ENCODE measurements at regions not wholly inside any gene's neighbourhood (a gene's known extent, or its start where the extent isn't known, plus 50 kb on each side); places are given as distances from the start of the nearest gene placed in this dataset.

DNA sequence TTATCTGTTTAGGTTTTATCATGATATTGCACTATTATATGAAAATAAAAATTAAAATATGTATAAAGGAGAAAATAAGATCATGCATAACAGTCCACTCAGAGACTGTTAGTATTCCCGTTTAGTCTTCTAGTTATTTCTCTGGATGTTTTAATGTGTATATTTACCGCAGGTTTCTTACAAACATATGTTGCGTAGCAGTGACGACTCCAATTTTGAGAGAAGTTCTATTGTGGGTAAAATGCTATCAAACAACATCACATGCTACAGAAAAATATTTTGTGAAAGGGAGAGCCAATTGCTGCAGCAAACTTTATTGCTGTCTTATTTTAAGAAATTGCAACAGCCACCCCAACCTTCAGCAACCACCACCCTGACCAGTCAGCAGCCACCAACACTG, 72.4 kb upstream of the NXT1 start:
- TF ChIP-seq, protein P1, sequence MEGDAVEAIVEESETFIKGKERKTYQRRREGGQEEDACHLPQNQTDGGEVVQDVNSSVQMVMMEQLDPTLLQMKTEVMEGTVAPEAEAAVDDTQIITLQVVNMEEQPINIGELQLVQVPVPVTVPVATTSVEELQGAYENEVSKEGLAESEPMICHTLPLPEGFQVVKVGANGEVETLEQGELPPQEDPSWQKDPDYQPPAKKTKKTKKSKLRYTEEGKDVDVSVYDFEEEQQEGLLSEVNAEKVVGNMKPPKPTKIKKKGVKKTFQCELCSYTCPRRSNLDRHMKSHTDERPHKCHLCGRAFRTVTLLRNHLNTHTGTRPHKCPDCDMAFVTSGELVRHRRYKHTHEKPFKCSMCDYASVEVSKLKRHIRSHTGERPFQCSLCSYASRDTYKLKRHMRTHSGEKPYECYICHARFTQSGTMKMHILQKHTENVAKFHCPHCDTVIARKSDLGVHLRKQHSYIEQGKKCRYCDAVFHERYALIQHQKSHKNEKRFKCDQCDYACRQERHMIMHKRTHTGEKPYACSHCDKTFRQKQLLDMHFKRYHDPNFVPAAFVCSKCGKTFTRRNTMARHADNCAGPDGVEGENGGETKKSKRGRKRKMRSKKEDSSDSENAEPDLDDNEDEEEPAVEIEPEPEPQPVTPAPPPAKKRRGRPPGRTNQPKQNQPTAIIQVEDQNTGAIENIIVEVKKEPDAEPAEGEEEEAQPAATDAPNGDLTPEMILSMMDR (IDR thresholded peaks at IDR 0.05): no peak
- no peak overlapping the region for H3K9ac ChIP-seq (ENCODE audit: low read depth in 2 of 2, low read length in 2 of 2)
- no peaks in the 10 kb centered on the region for H3K36me3 ChIP-seq
- no peak overlapping the region for H3K4me3 ChIP-seq
- DNase-seq: no peak
- no peaks in the 10 kb centered on the region for H3K9me3 ChIP-seq
- no peaks in the 10 kb centered on the region for H3K4me1 ChIP-seq
- no peaks in the 10 kb centered on the region for H3K27me3 ChIP-seq
- intact Hi-C loops (cut with DNase I): no loop called here
- H3K27ac ChIP-seq: no peak overlapping the region

DNA sequence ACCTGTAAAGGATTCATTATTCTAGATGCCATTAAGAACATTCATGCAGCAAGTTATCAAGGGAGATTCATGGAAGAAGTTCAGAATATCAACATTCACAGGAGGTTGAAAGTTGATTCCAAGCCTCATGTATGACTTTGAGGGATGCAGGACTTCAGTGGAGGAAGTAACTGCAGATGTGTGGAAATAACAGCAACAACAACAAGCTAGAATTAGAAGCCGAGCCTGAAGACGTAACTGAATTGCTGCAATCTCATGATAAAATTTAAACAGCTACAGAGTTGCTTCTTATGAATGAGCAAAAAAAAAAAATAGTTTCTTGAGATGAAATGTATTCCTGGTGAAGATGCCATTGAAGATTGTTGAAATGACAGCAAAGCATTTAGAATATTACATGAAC, 73.3 kb upstream of the NXT1 start:
- H3K9ac ChIP-seq (ENCODE audit: low read depth in 2 of 2, low read length in 2 of 2): no peak overlapping the region
- no peaks in the 10 kb centered on the region for H3K36me3 ChIP-seq
- intact Hi-C loops (cut with DNase I): no loop called here
- no peak for DNase-seq
- no peaks in the 10 kb centered on the region for H3K27me3 ChIP-seq
- H3K27ac ChIP-seq: no peak overlapping the region
- no peaks in the 10 kb centered on the region for H3K4me1 ChIP-seq
- TF ChIP-seq, protein P1 (IDR thresholded peaks at IDR 0.05): no peak
- no peaks in the 10 kb centered on the region for H3K9me3 ChIP-seq
- H3K4me3 ChIP-seq: no peak overlapping the region

DNA sequence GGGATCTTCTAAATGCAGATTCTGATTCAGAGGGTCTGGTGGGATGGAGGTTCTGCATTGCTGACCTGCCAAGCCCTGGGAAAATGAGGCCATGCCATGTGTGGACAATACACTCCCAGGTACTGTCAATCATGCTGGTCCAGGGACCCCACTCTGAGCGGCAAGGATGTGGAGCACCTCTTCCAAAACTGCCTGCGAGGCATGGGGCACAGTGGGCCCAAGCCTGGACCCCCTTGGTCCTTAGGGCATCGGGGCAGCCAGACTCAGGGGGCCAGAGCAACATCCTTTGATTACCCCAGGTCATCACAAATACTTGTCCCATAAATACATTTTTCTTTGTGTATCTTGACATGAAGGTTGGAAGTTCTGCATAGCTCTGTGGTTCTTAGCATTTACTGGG, 76.8 kb upstream of the NXT1 start:
- intact Hi-C loops (cut with DNase I): no loop called here
- TF ChIP-seq, protein P1 (IDR thresholded peaks at IDR 0.05): no peak
- H3K4me1 ChIP-seq: no peaks in the 10 kb centered on the region

DNA sequence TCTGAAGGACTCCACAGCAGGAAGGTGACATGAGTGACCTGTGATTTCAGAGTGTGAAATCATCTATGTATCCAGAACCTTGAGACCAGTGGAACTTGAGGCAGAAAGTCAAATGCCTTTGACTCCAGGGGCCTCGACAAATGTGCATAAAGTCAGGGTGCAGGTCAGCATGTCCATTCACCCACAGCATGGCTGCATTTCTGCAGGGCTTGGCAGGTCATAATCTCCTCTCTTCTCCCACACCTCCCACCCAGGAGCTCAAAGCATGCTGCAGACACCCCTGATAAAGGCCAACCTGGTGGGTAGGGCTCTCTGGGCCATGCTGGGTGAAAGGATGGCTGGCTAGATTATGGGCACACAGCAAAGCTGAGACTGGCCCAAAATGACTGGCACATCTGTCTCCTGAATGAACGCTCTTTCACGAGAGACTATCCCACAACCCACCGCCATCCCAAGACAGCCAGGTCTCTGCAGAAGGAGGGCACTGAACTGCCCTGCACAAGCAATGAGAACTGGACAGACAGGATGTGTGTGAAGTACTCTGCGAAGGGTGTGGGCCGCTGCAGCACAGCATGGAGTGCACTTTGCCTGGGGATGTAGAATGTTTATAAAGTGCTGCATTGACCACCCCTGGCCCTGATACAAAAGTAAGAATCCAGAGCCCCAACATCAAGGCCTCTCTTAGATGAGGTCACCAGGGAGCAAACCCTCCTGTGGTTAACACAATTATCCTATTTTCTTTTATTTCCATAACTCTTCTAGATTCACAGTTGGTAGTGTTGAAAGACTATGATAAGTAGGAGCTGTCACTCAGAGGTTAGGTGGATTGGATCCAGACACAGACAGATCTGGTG, 78.2 kb upstream of the NXT1 start:
- H3K27ac ChIP-seq: no peak overlapping the region
- TF ChIP-seq, protein P1 (IDR thresholded peaks at IDR 0.05): no peak
- H3K36me3 ChIP-seq: no peaks in the 10 kb centered on the region
- H3K27me3 ChIP-seq: no peaks in the 10 kb centered on the region
- no peak overlapping the region for H3K9ac ChIP-seq (ENCODE audit: low read depth in 2 of 2, low read length in 2 of 2)
- no peak overlapping the region for H3K4me3 ChIP-seq
- intact Hi-C loops (cut with DNase I): no loop called here
- no peak for DNase-seq
- no peaks in the 10 kb centered on the region for H3K4me1 ChIP-seq
- no peaks in the 10 kb centered on the region for H3K9me3 ChIP-seq

More for the DNA sequence above, 76.8 kb upstream of the NXT1 start:
- Histone ChIP-seq H3K36me3 (no peaks in the 10 kb centered on the region), H3K27ac (no peak overlapping the region), H3K4me3 (no peak overlapping the region), H3K9ac (ENCODE audit: low read depth in 2 of 2, low read length in 2 of 2) (no peak overlapping the region), H3K27me3 (no peaks in the 10 kb centered on the region), H3K9me3 (no peaks in the 10 kb centered on the region)
- DNase-seq: no peak

DNA sequence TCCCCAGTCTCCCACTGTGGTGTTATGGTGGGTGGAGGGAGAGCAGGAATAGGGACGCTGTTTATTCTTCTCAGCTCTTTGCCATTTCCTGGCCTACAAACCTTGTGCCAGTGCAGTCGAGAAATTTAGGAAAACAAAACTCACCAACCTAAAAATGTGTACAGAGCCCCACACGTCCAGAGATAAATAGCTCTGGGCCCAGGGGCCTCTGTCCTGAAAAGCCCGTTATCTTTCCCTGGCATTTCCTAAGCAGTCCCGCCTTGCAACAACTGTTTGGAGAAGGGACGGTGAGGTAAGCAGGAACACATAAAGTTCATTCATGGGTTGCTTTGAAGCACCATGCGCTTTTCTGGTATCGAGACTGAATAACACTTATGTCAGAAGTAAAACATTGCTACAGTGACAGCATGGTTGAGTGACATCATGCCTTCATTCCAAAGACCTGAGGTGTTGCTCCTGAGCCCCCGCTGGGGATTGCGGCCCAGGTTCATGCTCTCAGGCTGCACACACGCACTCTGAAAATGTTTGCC, 80.1 kb upstream of the NXT1 start:
- H3K36me3 ChIP-seq: no peaks in the 10 kb centered on the region
- H3K27me3 ChIP-seq: no peaks in the 10 kb centered on the region
- H3K9me3 ChIP-seq: no peaks in the 10 kb centered on the region
- intact Hi-C loops (cut with DNase I): no loop called here
- no peaks in the 10 kb centered on the region for H3K4me1 ChIP-seq
- no peak for DNase-seq
- no peak overlapping the region for H3K4me3 ChIP-seq
- no peak overlapping the region for H3K9ac ChIP-seq (ENCODE audit: low read depth in 2 of 2, low read length in 2 of 2)
- TF ChIP-seq, protein P1 (IDR thresholded peaks at IDR 0.05): no peak
- no peak overlapping the region for H3K27ac ChIP-seq
